Activated CD8-positive, alpha-beta memory T cell treated with anti-CD3 and anti-CD28 coated beads for 4 hours (primary cell): ENCODE measurements at regions not wholly inside any gene's neighbourhood (a gene's known extent, or its start where the extent isn't known, plus 50 kb on each side); places are given as distances from the start of the nearest gene placed in this dataset.

ENCODE experiments used
- DNase-seq, 2 donors: peaks; one replicate each; pipeline ENCODE4 v3.0.0-alpha.2; 2020; ENCODE audit warnings: low read depth in 2 of 2

GRCh38 chr11:95717314-95717713 is 72.3 kb downstream of the FAM76B start:
- DNase-seq: no peak

GRCh38 chr11:95716266-95716665 is 73.3 kb downstream of the FAM76B start:
- DNase-seq: no peak

GRCh38 chr11:95715777-95716241 is 73.8 kb downstream of the FAM76B start:
- peak in 1 of 2 donors; percentile 25 for DNase-seq

- DNase-seq: no peak
Measured at GRCh38 chr11:95714843-95715776, 74.5 kb downstream of the FAM76B start.

- DNase-seq: no peak
Measured at GRCh38 chr11:95713428-95713827, 76.2 kb downstream of the FAM76B start.

- DNase-seq: no peak
Measured at GRCh38 chr11:95711945-95712221, 77.7 kb downstream of the FAM76B start.

GRCh38 chr11:95711162-95711944 is 78.2 kb downstream of the FAM76B start:
- DNase-seq: no peak

- no peak for DNase-seq
Measured at GRCh38 chr11:95708681-95709080, 80.9 kb downstream of the FAM76B start.

GRCh38 chr11:95706974-95707387 is 82.6 kb downstream of the FAM76B start:
- DNase-seq: no peak

- DNase-seq: peak; percentile 70 to 75
Measured at GRCh38 chr11:95705485-95706124, 84.0 kb downstream of the FAM76B start.

GRCh38 chr11:95704865-95705264 is 84.7 kb downstream of the FAM76B start:
- DNase-seq: no peak

- no peak for DNase-seq
Measured at GRCh38 chr11:95703049-95703448, 86.5 kb downstream of the FAM76B start.

GRCh38 chr11:95702526-95702925 is 87.1 kb downstream of the FAM76B start:
- DNase-seq: no peak

- no peak for DNase-seq
Measured at GRCh38 chr11:95700471-95700817, 89.1 kb downstream of the FAM76B start.

- no peak for DNase-seq
Measured at GRCh38 chr11:95699631-95700470, 89.7 kb downstream of the FAM76B start.

- DNase-seq: no peak
Measured at GRCh38 chr11:95698676-95699557, 90.7 kb downstream of the FAM76B start.

- no peak for DNase-seq
Measured at GRCh38 chr11:95697614-95698408, 91.8 kb downstream of the FAM76B start.

- DNase-seq: no peak
Measured at GRCh38 chr11:95695181-95695580, 94.4 kb downstream of the FAM76B start.

GRCh38 chr11:95693298-95693697 is 96.3 kb downstream of the FAM76B start:
- no peak for DNase-seq
